GM19324 (cell line): ENCODE measurements at regions not wholly inside any gene's neighbourhood (a gene's known extent, or its start where the extent isn't known, plus 50 kb on each side); places are given as distances from the start of the nearest gene placed in this dataset.
"Not testable (repeated sequence)": the region's sequence is repeated elsewhere in the genome, so short reads cannot be mapped to it uniquely, and the experiment has no call there.

Experiments
- ATAC-seq: cut with Tn5 transposase; IDR thresholded peaks from one replicate; pipeline ENCODE4 v1.9.1; 2021; ENCODE audit warnings: mild to moderate bottlenecking, moderate library complexity; ENCODE audit not compliant: unreplicated experiment, low FRiP score

GRCh38 chr5:57631139-57631538, 148.5 kb upstream of the ACTBL2 start:
- not testable (repeated sequence) for ATAC-seq

GRCh38 chr5:57627661-57628060, 145.1 kb upstream of the ACTBL2 start:
- ATAC-seq = no peak

- ATAC-seq = no peak
These were observed 144.1 kb upstream of the ACTBL2 start for GRCh38 chr5:57626703-57627102.

GRCh38 chr5:57621624-57622023, 139.0 kb upstream of the ACTBL2 start:
- no peak for ATAC-seq

- no peak for ATAC-seq
These were observed 136.3 kb upstream of the ACTBL2 start for GRCh38 chr5:57618767-57619381.

GRCh38 chr5:57613741-57614140, 131.1 kb upstream of the ACTBL2 start:
- ATAC-seq = no peak

GRCh38 chr5:57611177-57611576, 128.6 kb upstream of the ACTBL2 start:
- no peak for ATAC-seq

- no peak for ATAC-seq
These were observed 125.9 kb upstream of the ACTBL2 start for GRCh38 chr5:57608542-57608941.

GRCh38 chr5:57601996-57602395, 119.4 kb upstream of the ACTBL2 start:
- ATAC-seq = no peak

GRCh38 chr5:57600321-57600720, 117.7 kb upstream of the ACTBL2 start:
- ATAC-seq = no peak

GRCh38 chr5:57598756-57599155, 116.1 kb upstream of the ACTBL2 start:
- ATAC-seq = no peak

GRCh38 chr5:57598097-57598496, 115.5 kb upstream of the ACTBL2 start:
- no peak for ATAC-seq

- no peak for ATAC-seq
These were observed 112.9 kb upstream of the ACTBL2 start for GRCh38 chr5:57595523-57595991.

GRCh38 chr5:57594436-57594835, 111.8 kb upstream of the ACTBL2 start:
- no peak for ATAC-seq

- ATAC-seq = no peak
These were observed 109.6 kb upstream of the ACTBL2 start for GRCh38 chr5:57592236-57592635.

GRCh38 chr5:57586649-57587048, 104.0 kb upstream of the ACTBL2 start:
- no peak for ATAC-seq

- no peak for ATAC-seq
These were observed 100.0 kb upstream of the ACTBL2 start for GRCh38 chr5:57582578-57583070.

GRCh38 chr5:57581772-57582171, 99.2 kb upstream of the ACTBL2 start:
- ATAC-seq = no peak

- ATAC-seq = no peak
These were observed 98.6 kb upstream of the ACTBL2 start for GRCh38 chr5:57581222-57581621.

GRCh38 chr5:57577432-57578175, 95.0 kb upstream of the ACTBL2 start:
- no peak for ATAC-seq

GRCh38 chr5:57576317-57576716, 93.7 kb upstream of the ACTBL2 start:
- no peak for ATAC-seq

GRCh38 chr5:57575839-57576238, 93.2 kb upstream of the ACTBL2 start:
- ATAC-seq = no peak
